HEK293 (cell line): ENCODE measurements at regions not wholly inside any gene's neighbourhood (a gene's known extent, or its start where the extent isn't known, plus 50 kb on each side); places are given as distances from the start of the nearest gene placed in this dataset.

ENCODE experiments used
- SP2 ChIP-seq: fragments of 450-650 bp; formaldehyde crosslinking; IDR thresholded peaks from 2 replicates; pipeline ENCODE4 v1.5.1; 2016; ENCODE audit warnings: missing biosample characterization, missing genetic modification characterization
- YY1 ChIP-seq: fragments of 450-650 bp; formaldehyde crosslinking; IDR thresholded peaks from 2 replicates; pipeline ENCODE4 v1.5.1; 2018; ENCODE audit warnings: missing biosample characterization, missing genetic modification characterization
- ZBTB21 ChIP-seq: fragments of 450-650 bp; formaldehyde crosslinking; IDR thresholded peaks from 2 replicates; pipeline ENCODE4 v1.5.1; 2017; ENCODE audit warnings: missing biosample characterization, missing genetic modification characterization
- ZNF768 ChIP-seq: fragments of 450-650 bp; formaldehyde crosslinking; IDR thresholded peaks from 2 replicates; pipeline ENCODE4 v1.5.1; 2018; ENCODE audit warnings: missing biosample characterization, mild to moderate bottlenecking, missing genetic modification characterization
- TF ChIP-seq, protein P1 (sequence below): fragments of 450-650 bp; formaldehyde crosslinking; IDR thresholded peaks from 2 replicates; pipeline ENCODE4 v1.5.1; 2016; ENCODE audit warnings: missing biosample characterization, missing genetic modification characterization

GRCh38 chr1:58881471-58881994, 97.7 kb upstream of the JUN start:
- TF ChIP-seq ZBTB21 (no peak), YY1 (tag by site-specific recombination) (no peak), ZNF768 (tag by site-specific recombination) (no peak), SP2 (tag by site-specific recombination) (no peak)
- TF ChIP-seq, protein P1, sequence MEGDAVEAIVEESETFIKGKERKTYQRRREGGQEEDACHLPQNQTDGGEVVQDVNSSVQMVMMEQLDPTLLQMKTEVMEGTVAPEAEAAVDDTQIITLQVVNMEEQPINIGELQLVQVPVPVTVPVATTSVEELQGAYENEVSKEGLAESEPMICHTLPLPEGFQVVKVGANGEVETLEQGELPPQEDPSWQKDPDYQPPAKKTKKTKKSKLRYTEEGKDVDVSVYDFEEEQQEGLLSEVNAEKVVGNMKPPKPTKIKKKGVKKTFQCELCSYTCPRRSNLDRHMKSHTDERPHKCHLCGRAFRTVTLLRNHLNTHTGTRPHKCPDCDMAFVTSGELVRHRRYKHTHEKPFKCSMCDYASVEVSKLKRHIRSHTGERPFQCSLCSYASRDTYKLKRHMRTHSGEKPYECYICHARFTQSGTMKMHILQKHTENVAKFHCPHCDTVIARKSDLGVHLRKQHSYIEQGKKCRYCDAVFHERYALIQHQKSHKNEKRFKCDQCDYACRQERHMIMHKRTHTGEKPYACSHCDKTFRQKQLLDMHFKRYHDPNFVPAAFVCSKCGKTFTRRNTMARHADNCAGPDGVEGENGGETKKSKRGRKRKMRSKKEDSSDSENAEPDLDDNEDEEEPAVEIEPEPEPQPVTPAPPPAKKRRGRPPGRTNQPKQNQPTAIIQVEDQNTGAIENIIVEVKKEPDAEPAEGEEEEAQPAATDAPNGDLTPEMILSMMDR (tag by site-specific recombination): no peak
